ENCODE measurements at regions not wholly inside any gene's neighbourhood (a gene's known extent, or its start where the extent isn't known, plus 50 kb on each side); places are given as distances from the start of the nearest gene placed in this dataset.

DNA sequence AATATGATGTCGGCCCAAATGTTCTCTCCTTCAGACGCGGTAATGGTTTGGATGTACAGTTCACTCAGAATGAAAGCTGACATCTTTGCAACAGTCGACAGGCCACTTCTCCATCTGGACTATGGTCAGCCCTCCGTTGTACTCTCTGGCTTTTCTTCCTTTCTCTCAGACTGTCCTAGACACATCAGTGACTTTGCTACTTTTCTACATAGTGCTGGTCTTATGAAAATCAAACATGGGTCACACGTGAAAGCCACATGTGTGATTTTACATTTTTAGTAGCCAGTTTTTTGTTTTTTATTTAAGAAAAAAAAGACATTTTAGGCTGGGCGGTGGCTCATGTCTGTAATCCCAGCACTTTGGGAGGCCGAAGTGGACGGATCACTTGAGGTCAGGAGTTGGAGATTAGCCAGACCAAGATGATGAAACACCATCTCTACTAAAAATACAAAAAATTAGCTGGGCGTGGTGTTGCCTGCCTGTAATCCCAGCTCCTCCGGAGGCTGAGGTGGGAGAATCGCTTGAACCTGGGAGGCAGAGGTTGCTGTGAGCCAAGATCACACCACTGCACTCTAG is 644.1 kb downstream of the KCNJ2 start:
- TF ChIP-seq, protein P1, sequence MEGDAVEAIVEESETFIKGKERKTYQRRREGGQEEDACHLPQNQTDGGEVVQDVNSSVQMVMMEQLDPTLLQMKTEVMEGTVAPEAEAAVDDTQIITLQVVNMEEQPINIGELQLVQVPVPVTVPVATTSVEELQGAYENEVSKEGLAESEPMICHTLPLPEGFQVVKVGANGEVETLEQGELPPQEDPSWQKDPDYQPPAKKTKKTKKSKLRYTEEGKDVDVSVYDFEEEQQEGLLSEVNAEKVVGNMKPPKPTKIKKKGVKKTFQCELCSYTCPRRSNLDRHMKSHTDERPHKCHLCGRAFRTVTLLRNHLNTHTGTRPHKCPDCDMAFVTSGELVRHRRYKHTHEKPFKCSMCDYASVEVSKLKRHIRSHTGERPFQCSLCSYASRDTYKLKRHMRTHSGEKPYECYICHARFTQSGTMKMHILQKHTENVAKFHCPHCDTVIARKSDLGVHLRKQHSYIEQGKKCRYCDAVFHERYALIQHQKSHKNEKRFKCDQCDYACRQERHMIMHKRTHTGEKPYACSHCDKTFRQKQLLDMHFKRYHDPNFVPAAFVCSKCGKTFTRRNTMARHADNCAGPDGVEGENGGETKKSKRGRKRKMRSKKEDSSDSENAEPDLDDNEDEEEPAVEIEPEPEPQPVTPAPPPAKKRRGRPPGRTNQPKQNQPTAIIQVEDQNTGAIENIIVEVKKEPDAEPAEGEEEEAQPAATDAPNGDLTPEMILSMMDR (IDR thresholded peaks at IDR 0.05): no peak
- no peak for TF ChIP-seq POLR2A (IDR thresholded peaks at IDR 0.05)

Measured in Peyer's patch (tissue), 4 donors.